Kidney epithelial cell (primary cell): ENCODE measurements at regions not wholly inside any gene's neighbourhood (a gene's known extent, or its start where the extent isn't known, plus 50 kb on each side); places are given as distances from the start of the nearest gene placed in this dataset.
A peak's percentile ranks its signal among the peaks of the same experiment; 100 is the strongest.

ENCODE experiments used
- DNase-seq: peaks from one replicate; pipeline ENCODE4 v3.0.0-alpha.2; 2010; ENCODE audit warnings: low read depth
- H3K27me3 ChIP-seq: 2 replicates; pipeline ENCODE4 v1.6.0; 2011; ENCODE audit warnings: low read length; ENCODE audit not compliant: control insufficient read depth, insufficient read depth
- H3K36me3 ChIP-seq: 2 replicates; pipeline ENCODE4 v1.5.1; 2011; ENCODE audit warnings: low read length; ENCODE audit not compliant: control insufficient read depth, insufficient read depth
- H3K4me3 ChIP-seq: 2 replicates; pipeline ENCODE4 v1.5.1; 2011; ENCODE audit warnings: low read depth, mild to moderate bottlenecking, control low read depth, low read length
- TF ChIP-seq, protein P1 (sequence below): IDR thresholded peaks from 2 replicates; pipeline ENCODE4 v1.5.1; 2011; ENCODE audit warnings: mild to moderate bottlenecking, moderate library complexity, low read length, control low read depth, inconsistent platforms; ENCODE audit not compliant: insufficient read depth, poor library complexity, severe bottlenecking

DNA sequence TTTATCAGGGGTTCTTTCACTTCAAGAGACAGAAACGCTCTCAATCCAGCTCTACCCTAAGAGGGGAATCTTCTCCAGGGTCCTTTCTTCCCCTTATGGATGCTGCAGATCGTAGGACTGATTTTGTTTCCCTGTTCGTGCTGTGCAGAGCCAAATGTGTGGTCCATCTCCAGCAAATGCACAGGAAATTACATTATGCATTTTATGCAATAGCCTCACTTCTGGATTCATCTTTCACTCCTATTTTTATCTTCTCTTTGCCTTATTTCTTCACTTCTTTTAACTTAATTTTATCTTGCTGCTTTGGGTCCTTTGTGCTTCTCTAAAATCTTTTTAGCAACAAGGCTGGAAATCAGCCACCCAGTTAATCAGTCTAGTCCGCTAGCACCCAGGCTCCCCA is 184.5 kb upstream of the INHBA start:
- no peak for DNase-seq
- TF ChIP-seq, protein P1, sequence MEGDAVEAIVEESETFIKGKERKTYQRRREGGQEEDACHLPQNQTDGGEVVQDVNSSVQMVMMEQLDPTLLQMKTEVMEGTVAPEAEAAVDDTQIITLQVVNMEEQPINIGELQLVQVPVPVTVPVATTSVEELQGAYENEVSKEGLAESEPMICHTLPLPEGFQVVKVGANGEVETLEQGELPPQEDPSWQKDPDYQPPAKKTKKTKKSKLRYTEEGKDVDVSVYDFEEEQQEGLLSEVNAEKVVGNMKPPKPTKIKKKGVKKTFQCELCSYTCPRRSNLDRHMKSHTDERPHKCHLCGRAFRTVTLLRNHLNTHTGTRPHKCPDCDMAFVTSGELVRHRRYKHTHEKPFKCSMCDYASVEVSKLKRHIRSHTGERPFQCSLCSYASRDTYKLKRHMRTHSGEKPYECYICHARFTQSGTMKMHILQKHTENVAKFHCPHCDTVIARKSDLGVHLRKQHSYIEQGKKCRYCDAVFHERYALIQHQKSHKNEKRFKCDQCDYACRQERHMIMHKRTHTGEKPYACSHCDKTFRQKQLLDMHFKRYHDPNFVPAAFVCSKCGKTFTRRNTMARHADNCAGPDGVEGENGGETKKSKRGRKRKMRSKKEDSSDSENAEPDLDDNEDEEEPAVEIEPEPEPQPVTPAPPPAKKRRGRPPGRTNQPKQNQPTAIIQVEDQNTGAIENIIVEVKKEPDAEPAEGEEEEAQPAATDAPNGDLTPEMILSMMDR = no peak
- H3K27me3 ChIP-seq = no peaks in the 10 kb centered on the region
- no peak overlapping the region for H3K4me3 ChIP-seq
- H3K36me3 ChIP-seq = no peaks in the 10 kb centered on the region

DNA sequence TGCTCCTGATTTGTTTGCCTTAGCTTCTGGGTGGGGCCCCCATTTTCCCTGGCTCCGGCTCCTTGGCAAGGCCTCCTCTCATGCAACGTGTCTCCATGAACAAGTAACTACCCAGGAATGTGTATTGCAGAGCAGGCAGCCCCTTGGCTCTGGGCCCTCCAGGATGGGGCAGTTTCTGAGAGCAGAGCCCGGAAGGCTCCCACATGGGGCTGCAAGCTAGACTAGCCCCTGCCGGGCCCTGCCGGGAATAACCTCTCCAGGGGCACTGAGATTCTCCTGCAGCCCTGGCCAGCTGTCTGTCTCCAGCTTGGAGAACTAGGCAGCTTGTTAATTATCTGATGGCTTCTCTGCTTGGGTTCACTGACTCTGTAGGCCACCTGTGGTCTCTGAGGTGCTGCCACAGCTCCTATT is 184.0 kb upstream of the INHBA start:
- no peak for DNase-seq
- no peak overlapping the region for H3K4me3 ChIP-seq
- no peaks in the 10 kb centered on the region for H3K27me3 ChIP-seq
- no peaks in the 10 kb centered on the region for H3K36me3 ChIP-seq
- TF ChIP-seq, protein P1 = peak; percentile 22

DNA sequence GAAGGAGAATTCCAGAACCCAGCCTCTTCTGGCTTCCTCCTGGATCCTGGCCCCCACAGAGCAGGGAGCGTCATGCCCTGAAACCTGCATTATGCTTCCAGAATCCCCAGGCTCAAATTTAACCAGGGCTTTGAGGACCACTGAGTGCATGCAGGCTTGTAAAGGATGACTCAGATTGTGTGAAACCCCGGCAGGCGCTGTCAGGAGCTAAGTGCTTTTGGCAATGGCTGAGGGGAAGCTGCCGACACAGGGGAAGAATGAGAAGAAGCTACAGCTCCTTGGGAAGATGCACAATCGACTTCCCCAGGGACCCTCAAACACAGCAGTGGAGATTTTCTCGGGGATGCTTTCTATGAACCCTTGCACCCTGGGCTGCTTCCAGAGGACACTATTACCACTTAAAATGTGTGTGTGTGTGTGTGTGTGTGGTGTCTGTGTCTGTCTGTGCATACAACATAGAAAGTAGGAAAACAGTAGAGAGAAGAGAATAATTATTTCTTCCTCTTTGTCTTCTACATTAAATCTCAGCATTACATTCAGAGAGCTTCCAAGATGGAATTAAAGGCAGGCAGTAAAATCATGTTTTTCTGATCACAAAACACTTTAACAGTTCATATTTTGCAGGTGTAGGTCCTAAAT is 183.5 kb upstream of the INHBA start:
- no peaks in the 10 kb centered on the region for H3K36me3 ChIP-seq
- H3K4me3 ChIP-seq = no peak overlapping the region
- TF ChIP-seq, protein P1 = no peak
- no peak for DNase-seq
- H3K27me3 ChIP-seq = no peaks in the 10 kb centered on the region

DNA sequence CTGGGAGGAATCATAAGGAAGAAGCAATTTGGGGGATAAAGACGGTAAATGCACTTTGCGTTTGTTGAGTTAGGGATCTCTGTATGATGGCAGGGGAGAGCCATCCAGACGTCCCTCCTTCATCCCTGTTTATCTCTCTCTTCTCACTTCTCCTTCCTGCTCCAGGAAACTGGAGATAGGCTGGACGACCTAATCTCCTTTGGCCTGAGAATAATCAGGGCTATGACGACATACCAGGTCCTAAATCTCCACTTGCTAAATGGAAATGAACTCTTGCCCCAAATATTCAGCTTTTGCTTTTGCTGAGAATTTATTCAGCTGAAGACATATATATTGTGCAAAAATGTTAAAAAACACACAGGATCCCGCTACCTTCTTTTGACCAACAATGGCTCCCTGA is 182.9 kb upstream of the INHBA start:
- TF ChIP-seq, protein P1 = no peak
- H3K27me3 ChIP-seq = no peaks in the 10 kb centered on the region

DNA sequence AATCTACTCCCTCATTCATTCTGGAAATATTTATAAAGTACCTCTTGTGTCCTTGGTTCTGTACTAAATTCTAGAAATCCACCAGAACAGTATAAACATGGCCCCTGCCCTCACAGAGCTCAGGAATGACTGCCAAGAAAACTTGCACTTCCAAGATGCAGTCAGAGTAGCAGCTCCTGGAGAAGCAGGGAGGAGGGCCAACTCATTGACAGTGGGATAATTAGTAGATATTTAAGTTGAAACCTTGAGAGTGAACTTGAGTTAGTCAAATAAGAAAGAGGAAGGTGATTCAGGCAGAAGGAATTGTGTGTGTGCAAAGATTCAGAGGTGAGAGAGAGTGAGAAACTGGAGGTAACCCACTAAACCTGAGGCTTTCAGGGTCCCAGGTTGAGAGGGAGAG is 182.2 kb upstream of the INHBA start:
- Histone ChIP-seq H3K27me3 (no peaks in the 10 kb centered on the region), H3K4me3 (no peak overlapping the region), H3K36me3 (no peaks in the 10 kb centered on the region)
- DNase-seq = no peak
- TF ChIP-seq, protein P1 = no peak

More for the DNA sequence above, 182.9 kb upstream of the INHBA start:
- Histone ChIP-seq H3K4me3 (no peak overlapping the region), H3K36me3 (no peaks in the 10 kb centered on the region)
- no peak for DNase-seq
